Activated effector memory CD4-positive, alpha-beta T cell treated with anti-CD3 and anti-CD28 coated beads, Interleukin-2, amount 50 U/mL, for 16 hours (primary cell): ENCODE measurements at regions not wholly inside any gene's neighbourhood (a gene's known extent, or its start where the extent isn't known, plus 50 kb on each side); places are given as distances from the start of the nearest gene placed in this dataset.

Experiments
- DNase-seq: peaks from one replicate; pipeline ENCODE4 v3.0.0-alpha.2; 2020

DNA sequence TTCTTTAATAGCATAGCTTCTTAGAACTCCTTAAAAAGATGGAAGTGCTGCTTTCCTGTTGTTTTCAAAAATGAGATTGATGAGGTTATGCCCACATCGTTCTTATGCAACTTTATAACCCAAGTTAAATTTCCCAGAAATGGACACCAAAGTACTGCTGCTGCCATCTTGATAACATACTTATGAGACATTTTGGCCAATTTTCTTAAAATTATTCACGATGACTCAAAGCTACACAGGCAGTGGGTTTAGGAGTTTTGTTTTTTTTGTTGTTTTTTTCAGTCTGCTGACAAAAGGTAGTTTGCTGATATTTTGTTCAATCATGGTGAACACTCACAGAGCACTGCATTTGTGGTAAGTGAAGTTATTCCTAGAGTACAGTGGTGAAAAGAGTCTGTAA, 54.9 kb upstream of the RFC3 start:
- DNase-seq = no peak

DNA sequence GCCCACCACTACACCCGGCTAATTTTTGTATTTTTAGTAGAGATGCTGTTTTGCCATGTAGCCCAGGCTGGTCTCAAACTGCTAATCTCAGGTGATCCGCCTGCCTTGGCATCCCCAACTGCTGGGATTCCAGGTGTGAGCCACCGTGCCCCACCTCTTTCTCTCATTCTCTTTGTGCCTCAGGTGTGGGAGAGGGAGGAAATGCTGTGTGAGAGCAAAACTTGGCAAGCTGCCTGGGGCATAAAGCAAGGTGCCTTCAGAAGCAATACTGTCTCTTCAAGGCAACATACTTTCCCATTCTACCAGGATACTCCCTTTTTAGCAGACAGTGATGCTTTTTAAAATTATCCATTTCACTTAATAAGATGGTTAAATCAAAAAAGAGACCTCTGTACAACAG, 53.2 kb upstream of the RFC3 start:
- no peak for DNase-seq

DNA sequence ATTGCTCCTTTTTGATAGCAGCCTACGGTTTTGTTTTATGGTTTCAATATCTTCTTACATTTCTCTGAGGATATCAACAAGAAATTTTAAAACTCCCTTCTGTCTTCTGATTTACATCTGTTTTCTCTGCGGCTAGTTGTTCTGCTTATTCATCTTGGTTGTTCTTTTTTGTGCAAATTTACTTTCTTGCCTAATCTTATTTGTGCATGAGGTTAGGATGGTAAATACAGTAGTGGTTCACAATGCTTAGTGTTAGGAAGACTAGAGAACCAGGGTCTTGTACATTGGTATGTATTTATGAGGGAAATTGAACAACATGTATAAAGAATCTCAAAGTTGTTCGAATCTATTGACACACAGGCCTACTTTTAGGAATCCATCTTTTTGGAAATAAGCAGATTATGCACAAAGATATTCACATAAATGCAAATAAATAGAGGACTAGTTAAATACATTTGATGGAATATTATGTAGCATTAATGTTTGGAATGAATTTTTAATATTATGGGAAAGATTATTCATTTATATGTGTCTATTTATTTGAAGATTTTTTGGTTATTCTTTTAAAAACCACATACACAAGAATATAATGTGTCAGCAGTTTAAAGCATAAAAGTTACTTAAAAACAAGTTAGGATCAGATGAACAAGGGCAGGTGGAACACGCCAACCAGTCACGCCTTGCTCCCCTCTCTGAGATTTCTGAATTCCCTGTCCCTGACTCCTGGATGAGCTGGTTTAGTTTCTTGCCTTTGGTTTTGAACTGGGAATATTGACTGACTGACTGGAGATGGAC, 51.4 kb upstream of the RFC3 start:
- no peak for DNase-seq

DNA sequence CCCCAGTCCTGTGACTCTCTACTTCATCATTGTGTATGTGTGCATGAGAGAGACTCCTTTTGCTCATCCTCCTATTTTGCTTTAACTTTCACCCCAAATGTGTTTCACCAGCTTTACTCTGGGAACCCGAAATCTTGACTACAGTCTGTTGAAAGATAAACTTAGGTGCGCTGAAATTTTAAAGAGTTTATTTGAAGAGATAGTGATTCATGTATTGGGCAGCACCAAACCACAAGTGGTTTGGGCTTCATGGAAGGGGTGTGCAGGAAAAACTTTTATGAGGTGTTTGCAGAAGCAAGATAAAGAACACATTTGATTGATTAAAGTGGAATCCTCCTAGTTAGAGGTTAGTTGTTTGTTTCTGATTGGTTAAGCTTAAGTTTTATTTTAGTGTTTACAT, 50.8 kb upstream of the RFC3 start:
- no peak for DNase-seq
